CD4-positive, CD25-positive, alpha-beta regulatory T cell (primary cell): ENCODE measurements at regions not wholly inside any gene's neighbourhood (a gene's known extent, or its start where the extent isn't known, plus 50 kb on each side); places are given as distances from the start of the nearest gene placed in this dataset.

Source experiments
- ATAC-seq, 2 donors: fragments of 150-1000 bp; cut with Tn5 transposase; one replicate each; pipeline ENCODE4 v1.10.0; 2021; ENCODE audit warnings: low read depth in 2 of 2, moderate number of reproducible peaks in 2 of 2, moderate library complexity in 1 of 2
- DNase-seq, 3 donors: peaks; one replicate each; pipeline versions ENCODE4 v3.0.0 to v3.0.0-alpha.2; 2012 to 2022; ENCODE audit warnings: mixed read lengths in 1 of 3
- H3K27ac ChIP-seq: one replicate; pipeline ENCODE4 v1.7.0; 2013; ENCODE audit warnings: mild to moderate bottlenecking, low read length; ENCODE audit not compliant: insufficient read depth, poor library complexity, severe bottlenecking
- H3K27me3 ChIP-seq: one replicate; pipeline ENCODE4 v1.7.0; 2013; ENCODE audit warnings: low read length; ENCODE audit not compliant: control insufficient read depth, insufficient read depth
- H3K36me3 ChIP-seq: one replicate; pipeline ENCODE4 v1.7.0; 2013; ENCODE audit warnings: mild to moderate bottlenecking, low read length, moderate library complexity; ENCODE audit not compliant: control insufficient read depth, insufficient read depth
- H3K4me1 ChIP-seq: 2 replicates; pipeline ENCODE4 v1.7.0; 2013; ENCODE audit warnings: mild to moderate bottlenecking, low read length; ENCODE audit not compliant: insufficient read depth, control insufficient read depth, poor library complexity, severe bottlenecking
- H3K4me3 ChIP-seq: one replicate; pipeline ENCODE4 v1.7.0; 2013; ENCODE audit warnings: low read depth, mild to moderate bottlenecking, low read length, moderate library complexity
- H3K9me3 ChIP-seq, 2 experiments: 1 replicate in 1 of 2; 2 replicates in 1 of 2; pipeline ENCODE4 v1.7.0; 2013; ENCODE audit warnings: low read length in 2 of 2, mild to moderate bottlenecking in 1 of 2, moderate library complexity in 1 of 2; ENCODE audit not compliant: control insufficient read depth in 2 of 2
- H3K27ac Mint-ChIP-seq, 3 donors: one replicate each; pipeline ENCODE4 v1.8.0; 2020 to 2022; ENCODE audit warnings: mild to moderate bottlenecking in 3 of 3, mixed read lengths in 3 of 3, moderate library complexity in 2 of 3
- H3K27me3 Mint-ChIP-seq: one replicate; pipeline ENCODE4 v1.8.0; 2022; ENCODE audit warnings: mild to moderate bottlenecking, mixed read lengths
- H3K36me3 Mint-ChIP-seq: one replicate; pipeline ENCODE4 v1.8.0; 2020; ENCODE audit warnings: mixed read lengths
- H3K4me1 Mint-ChIP-seq, 4 donors: one replicate each; pipeline ENCODE4 v1.8.0; 2020 to 2022; ENCODE audit warnings: mixed read lengths in 4 of 4, mild to moderate bottlenecking in 1 of 4
- H3K4me3 Mint-ChIP-seq, 4 donors: one replicate each; pipeline ENCODE4 v1.8.0; 2020 to 2022; ENCODE audit warnings: mild to moderate bottlenecking in 4 of 4, mixed read lengths in 4 of 4, moderate library complexity in 3 of 4
- H3K9me3 Mint-ChIP-seq, 7 donors: one replicate each; pipeline ENCODE4 v1.8.0; 2020 to 2022; ENCODE audit warnings: mixed read lengths in 7 of 7, mild to moderate bottlenecking in 3 of 7, moderate library complexity in 2 of 7

GRCh38 chr4:46645126-46645525 is 255.2 kb upstream of the GABRA2 start:
- Mint-ChIP-seq H3K4me1 (no peaks in the 10 kb centered on the region), H3K4me3 (no peak overlapping the region), H3K9me3 (peaks cover 0 to 9% (median 0%) of the 10 kb centered on the region in 7 donors), H3K36me3 (no peaks in the 10 kb centered on the region), H3K27ac (no peak overlapping the region), H3K27me3 (no peaks in the 10 kb centered on the region)
- Histone ChIP-seq H3K27me3 (no peaks in the 10 kb centered on the region), H3K4me1 (no peaks in the 10 kb centered on the region), H3K4me3 (no peak overlapping the region), H3K27ac (no peak overlapping the region), H3K9me3 (no peaks in the 10 kb centered on the region), H3K36me3 (no peaks in the 10 kb centered on the region)
- DNase-seq (no peak), ATAC-seq (no peak)
